ENCODE measurements at regions not wholly inside any gene's neighbourhood (a gene's known extent, or its start where the extent isn't known, plus 50 kb on each side); places are given as distances from the start of the nearest gene placed in this dataset.

DNA sequence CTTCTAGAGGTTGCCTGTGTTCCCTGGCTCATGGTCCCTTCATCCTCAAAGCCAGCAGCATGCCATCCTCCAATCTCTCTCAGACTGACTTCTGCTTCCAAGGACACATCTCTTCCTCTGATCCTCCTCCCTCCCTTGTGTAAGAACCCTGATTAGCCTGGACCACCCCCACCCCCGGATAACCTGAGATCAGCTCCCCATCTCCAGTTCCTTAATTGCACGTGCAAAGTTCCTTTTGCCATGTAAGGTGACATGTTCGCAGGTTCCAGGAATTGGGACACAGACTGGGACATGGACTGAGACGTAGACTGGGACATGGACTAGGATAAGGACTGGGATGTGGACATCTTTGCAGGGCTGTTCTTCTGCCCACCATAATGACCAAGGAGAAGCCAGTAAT, 925.3 kb downstream of the TBC1D22A start:
- H3K4me3 ChIP-seq (replicated peaks; ENCODE audit: low read depth, low read length): no peak overlapping the region
- no peaks in the 10 kb centered on the region for H3K27me3 ChIP-seq (replicated peaks; ENCODE audit: control insufficient read depth, insufficient read depth, low read length)
- no peaks in the 10 kb centered on the region for H3K36me3 ChIP-seq (ENCODE audit: control insufficient read depth, insufficient read depth, low read length)
- DNase-seq (ENCODE audit: extremely low read depth, insufficient read length): no peak
- TF ChIP-seq CTCF (IDR thresholded peaks at IDR 0.05; ENCODE audit: insufficient read depth, low read length, poor library complexity, severe bottlenecking): no peak

- Histone ChIP-seq H3K27me3 (replicated peaks; ENCODE audit: control insufficient read depth, insufficient read depth, low read length) (no peaks in the 10 kb centered on the region), H3K4me3 (replicated peaks; ENCODE audit: low read depth, low read length) (no peak overlapping the region), H3K36me3 (ENCODE audit: control insufficient read depth, insufficient read depth, low read length) (no peaks in the 10 kb centered on the region)
- no peak for TF ChIP-seq CTCF (IDR thresholded peaks at IDR 0.05; ENCODE audit: insufficient read depth, low read length, poor library complexity, severe bottlenecking)
- no peak for DNase-seq (ENCODE audit: extremely low read depth, insufficient read length)
These were observed 924.9 kb downstream of the TBC1D22A start for GRCh38 chr22:47687346-47687655.

GRCh38 chr22:47686594-47687345, 924.3 kb downstream of the TBC1D22A start:
- H3K27me3 ChIP-seq (replicated peaks; ENCODE audit: control insufficient read depth, insufficient read depth, low read length): no peaks in the 10 kb centered on the region
- no peak for DNase-seq (ENCODE audit: extremely low read depth, insufficient read length)
- no peaks in the 10 kb centered on the region for H3K36me3 ChIP-seq (ENCODE audit: control insufficient read depth, insufficient read depth, low read length)
- no peak overlapping the region for H3K4me3 ChIP-seq (replicated peaks; ENCODE audit: low read depth, low read length)
- no peak for TF ChIP-seq CTCF (IDR thresholded peaks at IDR 0.05; ENCODE audit: insufficient read depth, low read length, poor library complexity, severe bottlenecking)

- TF ChIP-seq CTCF (IDR thresholded peaks at IDR 0.05; ENCODE audit: insufficient read depth, low read length, poor library complexity, severe bottlenecking): no peak
These were observed 919.1 kb downstream of the TBC1D22A start for GRCh38 chr22:47681411-47682165.

DNA sequence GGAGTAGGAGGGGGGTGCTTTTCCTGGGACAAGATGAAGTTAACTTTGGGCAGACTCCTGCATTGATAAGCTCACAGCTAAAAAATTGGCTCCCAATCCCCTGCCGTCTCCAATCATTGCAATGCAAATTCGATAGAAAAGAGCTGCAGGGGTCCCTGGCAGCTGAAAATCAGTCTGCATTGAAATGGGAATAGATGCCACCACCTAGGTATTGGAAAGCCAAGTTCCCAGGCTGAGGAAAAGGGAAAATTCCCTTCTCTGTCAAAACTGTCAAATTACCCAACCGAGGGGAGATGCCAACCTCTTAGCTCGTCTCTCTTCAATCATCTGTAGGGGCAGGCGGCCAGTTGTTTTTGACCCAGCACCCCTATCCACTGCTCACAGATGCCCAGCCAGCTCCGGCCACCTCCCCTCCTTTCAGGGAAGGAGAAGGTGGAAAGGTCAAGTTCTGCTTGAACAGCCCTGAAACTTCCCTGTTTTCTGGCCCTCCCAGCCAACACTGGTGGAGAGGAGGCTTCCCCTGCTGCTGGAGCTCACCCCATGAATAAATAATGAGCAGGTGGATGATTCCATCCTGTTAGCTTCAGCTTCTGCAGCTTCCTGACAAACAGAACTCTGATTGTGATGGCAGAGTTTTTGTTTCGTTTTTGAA, 916.3 kb downstream of the TBC1D22A start:
- no peak for DNase-seq (ENCODE audit: extremely low read depth, insufficient read length)

More at GRCh38 chr22:47681411-47682165, 919.1 kb downstream of the TBC1D22A start:
- DNase-seq (ENCODE audit: extremely low read depth, insufficient read length): no peak
- Histone ChIP-seq H3K27me3 (replicated peaks; ENCODE audit: control insufficient read depth, insufficient read depth, low read length) (no peaks in the 10 kb centered on the region), H3K4me3 (replicated peaks; ENCODE audit: low read depth, low read length) (no peak overlapping the region), H3K36me3 (ENCODE audit: control insufficient read depth, insufficient read depth, low read length) (no peaks in the 10 kb centered on the region)

More for the DNA sequence above, 916.3 kb downstream of the TBC1D22A start:
- TF ChIP-seq CTCF (IDR thresholded peaks at IDR 0.05; ENCODE audit: insufficient read depth, low read length, poor library complexity, severe bottlenecking): no peak
- Histone ChIP-seq H3K4me3 (replicated peaks; ENCODE audit: low read depth, low read length) (no peak overlapping the region), H3K36me3 (ENCODE audit: control insufficient read depth, insufficient read depth, low read length) (no peaks in the 10 kb centered on the region), H3K27me3 (replicated peaks; ENCODE audit: control insufficient read depth, insufficient read depth, low read length) (no peaks in the 10 kb centered on the region)
